HG03575 (cell line): ENCODE measurements at regions not wholly inside any gene's neighbourhood (a gene's known extent, or its start where the extent isn't known, plus 50 kb on each side); places are given as distances from the start of the nearest gene placed in this dataset.
"Not testable (repeated sequence)": the region's sequence is repeated elsewhere in the genome, so short reads cannot be mapped to it uniquely, and the experiment has no call there.

Experiments used
- ATAC-seq: cut with Tn5 transposase; IDR thresholded peaks from one replicate; pipeline ENCODE4 v1.9.1; 2021; ENCODE audit not compliant: unreplicated experiment, insufficient number of reproducible peaks, low FRiP score; ENCODE audit errors: extremely low read depth

DNA sequence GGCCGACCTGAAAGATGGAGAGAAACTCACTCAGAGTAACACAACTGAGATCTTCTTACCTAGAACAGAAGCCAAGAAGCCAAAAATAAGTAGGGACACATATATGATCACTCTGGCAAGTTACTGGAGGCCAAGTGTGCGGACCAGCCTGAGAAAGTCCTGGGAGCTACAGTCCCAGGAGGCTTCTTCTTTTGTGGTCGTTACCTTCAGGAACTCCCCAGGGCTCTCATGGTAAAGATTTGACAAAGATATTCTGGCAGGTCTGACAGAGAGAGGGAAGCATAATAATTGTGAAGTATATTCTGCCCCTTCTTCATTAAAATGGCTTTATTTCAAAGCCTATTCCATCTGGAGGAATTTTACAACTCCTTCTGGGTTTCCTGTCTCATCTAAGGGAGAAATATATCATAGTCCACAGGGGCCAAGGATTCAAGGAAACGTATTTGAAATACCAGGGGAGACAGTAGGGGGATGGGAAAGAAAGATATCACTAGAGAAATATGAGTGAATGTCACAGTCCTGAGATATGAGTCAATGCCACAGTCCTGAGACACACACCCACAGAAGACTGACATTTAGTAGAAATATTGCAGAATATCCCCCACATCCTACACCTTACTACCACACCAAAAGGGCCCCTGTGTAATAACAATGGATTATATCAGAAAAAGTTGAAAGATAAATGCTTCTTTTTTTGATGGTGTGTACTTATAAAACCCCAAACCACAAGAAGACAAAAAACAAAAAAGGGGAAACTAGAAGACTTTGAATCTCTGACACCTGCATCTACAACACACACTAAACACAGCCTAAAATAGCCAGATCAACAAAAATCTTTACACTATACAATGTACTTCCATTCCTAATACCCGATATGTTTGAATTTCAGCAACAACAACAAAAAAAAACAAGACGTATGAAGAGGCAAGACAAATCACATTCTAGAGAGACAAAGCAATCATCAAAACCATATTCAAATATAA lies 594.2 kb upstream of the NRG3 start:
- no peak for ATAC-seq

DNA sequence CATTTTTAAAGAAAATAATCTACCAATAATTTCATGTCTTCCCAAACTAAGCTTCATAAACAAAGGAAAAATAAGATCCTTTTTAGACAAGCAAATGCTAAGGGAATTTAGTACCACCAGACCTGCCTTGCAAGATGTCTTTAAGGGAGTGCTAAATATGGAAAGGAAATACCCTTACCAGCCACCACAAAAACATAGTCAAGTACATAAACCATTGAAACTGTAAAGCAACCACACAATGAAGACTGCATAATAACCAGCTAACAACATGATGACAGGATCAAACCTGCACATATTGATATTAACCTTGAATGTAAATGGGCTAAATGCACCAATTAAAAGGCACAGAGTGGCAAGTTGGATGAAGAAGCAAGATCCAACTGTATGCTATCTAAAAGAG lies 586.5 kb upstream of the NRG3 start:
- ATAC-seq: no peak

DNA sequence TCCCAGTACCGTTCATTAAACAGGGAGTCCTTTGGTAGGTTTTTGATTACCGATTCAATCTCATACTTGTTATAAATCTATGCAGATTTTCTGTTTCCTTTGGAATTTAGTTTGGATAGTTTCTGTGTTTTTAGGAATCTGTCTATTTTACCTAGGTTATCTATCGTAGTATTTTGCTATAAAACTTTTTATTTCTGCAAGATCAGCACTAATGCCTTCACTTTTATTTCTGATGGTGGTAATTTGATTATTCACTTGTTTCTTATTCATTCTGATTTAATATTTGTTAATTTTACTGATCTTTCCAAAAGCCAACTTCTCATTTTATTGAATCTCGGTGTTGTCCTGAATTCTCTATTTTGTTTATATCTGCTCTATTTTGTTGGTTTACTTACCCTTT lies 577.7 kb upstream of the NRG3 start:
- no peak for ATAC-seq

DNA sequence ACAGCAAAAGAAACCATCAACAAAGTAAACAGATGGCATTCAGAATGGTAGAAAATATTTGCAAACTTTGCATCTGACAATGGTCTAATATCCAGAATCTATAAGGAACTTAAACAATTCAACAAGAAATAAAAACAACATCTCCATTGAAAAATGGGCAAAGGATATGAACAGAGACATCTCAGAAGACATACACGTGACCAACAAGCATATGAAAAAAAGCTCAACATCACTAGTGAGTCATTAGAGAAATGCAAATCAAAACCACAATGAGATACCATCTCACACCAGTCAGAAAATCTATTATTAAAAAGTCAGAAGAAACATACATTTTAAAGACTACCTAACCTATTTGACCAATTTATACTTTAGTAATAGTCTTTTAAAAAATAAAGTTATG lies 571.3 kb upstream of the NRG3 start:
- no peak for ATAC-seq

DNA sequence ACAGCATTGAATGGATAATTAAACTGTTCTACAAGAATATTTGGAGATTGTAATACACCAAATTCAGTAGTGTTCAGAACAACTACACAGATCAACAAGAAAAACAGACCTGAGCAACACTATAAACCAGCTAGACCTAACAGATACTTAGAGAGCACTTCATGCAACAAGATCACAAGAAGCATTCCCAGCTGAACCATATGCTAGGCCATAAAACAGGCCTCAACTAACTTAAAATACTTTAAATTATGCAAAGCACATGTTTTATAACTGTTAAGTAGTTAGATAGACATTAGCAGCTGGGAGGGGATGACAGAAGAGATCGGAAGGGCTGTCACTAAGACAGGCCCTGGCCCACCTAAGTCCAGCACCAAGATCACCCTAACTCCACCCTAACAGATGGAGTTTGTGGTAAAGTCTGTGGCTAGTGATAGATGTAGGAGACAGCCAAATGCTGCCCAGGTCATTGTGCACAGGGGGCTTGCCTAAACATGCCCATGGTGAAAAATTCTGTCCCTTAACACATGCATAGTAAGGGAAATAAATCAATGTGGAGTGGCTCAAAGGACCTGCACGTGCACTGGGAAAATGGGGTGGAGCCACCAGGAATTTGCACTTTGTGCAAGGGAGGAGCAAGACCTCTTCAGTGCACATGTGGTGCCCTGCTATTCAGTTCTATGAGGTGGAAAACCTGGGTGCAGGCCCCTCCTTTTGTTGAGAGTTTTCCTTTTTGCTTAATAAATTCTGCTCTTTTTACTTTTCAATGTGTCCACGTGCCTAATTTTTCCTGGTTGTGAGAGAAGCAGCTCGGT lies 567.8 kb upstream of the NRG3 start:
- ATAC-seq: no peak

DNA sequence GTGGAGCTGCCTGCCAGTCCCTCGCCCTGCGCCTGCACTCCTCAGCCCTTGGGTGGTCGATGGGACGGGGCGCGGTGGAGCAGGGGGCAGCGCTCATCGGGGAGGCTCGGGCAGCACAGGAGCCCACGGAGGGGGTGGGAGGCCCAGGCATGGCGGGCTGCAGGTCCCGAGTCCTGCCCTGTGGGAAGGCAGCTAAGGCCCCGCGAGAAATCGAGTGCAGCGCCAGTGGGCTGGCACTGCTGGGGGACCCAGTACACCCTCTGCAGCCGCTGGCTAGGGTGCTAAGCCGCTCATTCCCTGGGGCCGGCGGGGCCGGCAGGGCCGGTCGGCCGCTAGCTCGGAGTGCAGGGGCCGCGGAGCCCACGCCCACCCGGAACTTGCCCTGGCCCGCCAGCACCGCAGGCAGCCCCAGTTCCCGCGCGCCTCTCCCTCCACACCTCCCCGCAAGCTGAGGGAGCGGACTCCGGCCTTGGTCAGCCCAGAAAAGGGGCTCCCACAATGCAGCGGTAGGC lies 565.9 kb upstream of the NRG3 start:
- no peak for ATAC-seq

DNA sequence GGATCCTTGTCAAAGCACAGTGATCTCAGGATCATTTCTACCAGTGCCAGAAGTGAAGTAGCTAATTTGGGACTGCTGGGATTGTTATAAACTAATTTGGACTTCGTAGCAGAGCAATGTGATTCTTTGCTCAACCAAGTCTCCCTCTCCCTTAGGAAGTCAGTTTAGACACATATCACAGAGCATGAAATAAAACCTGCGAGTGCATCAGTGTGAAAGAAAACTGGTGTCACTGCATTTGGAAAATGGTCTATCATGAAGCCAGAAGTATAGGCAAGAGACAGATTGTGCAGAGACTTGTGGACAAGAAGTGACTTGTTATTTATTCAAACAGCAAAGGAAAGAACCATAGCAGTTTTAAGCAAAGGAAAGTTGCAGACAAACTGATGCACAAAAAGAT lies 560.5 kb upstream of the NRG3 start:
- no peak for ATAC-seq

DNA sequence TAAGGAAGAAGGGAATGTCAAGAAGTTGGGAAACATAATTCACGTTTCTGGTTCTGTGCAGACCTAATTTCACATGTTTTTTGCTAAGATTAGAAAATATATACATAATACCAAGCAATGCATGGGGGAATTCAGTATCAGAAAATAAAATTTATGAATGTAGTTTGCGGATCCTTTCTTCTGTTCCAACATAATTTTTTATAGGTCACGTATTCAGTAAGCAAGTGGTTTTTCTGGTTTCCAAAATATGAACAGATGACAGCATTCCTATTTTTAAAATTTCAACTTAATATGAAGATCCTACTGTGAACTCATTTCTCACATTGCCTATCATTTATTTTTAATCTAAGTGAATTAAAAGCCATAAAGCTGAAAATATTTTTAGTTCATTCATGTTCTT lies 560.0 kb upstream of the NRG3 start:
- ATAC-seq: no peak

DNA sequence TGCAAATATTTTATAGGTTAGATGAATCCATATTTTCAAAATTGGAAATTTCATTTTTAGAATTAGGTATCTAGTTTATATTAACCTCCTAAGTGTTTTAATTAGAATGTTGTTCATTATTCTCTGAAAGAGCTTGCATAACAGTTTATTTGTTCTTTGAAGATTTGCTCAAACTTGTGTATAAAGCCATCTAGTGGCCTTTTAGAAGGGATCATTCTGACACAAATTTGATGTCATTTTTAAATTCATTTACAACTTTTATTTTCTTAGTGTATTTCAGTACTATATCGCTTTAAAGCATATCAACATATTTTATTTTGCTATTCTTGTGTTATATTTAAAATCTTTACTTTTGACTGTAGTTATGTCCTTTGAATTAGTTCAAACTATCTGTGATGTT lies 527.0 kb upstream of the NRG3 start:
- ATAC-seq: no peak

DNA sequence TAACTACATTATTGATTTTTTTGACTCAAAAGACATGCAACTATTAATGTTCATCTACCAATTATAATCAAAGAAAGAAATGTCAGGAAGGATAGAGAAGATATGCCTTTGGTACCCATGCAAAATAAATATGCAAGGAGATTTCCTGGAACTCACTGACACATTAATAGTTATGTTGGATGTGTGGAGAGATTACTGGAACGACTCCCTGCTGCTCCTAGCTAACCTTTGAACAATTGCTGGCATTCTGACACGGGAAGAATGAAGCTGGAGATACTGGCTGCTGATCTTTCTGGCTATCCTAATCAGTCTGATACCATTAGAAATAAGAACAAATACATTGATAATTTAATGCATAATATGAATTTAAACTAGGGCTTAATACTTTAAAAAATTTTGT lies 507.9 kb upstream of the NRG3 start:
- no peak for ATAC-seq

DNA sequence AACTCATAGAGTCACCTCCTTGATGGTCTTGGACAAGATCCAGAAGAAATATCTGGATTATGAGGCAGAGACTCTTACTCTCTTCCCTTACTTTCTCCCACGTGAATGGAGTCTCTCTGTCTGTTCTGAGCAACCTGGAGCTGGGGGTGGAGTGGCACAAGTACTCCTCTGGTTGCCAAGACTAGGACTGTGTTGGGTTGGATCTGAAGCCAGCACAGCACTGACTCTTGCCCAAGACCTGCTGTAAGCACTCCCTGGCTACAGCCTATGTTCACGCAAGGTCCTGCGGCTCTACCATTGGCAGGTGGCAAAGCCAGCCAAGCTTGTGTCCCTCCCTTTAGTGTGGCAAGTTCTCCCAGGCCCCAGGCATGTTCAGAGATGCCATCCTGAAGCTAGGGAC lies 488.2 kb upstream of the NRG3 start:
- no peak for ATAC-seq

DNA sequence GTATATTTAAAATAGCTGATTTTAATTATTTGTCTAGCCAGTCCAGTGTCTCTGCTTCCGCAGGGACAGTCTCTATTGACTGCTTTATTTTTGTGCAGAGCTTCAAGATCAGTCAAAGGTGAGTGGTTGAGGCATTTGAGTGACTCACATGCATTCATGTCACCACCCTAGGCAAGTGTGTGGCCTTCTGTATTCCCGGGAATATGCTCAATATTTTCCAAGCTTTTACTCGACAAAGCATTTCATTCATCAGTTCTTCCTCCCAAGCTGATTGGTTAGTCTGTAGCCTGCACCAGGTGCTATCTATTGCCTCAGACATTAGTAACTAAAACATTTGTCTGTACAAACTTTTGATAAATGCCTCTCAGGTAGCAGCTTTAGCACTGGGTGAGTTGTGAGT lies 471.5 kb upstream of the NRG3 start:
- no peak for ATAC-seq

DNA sequence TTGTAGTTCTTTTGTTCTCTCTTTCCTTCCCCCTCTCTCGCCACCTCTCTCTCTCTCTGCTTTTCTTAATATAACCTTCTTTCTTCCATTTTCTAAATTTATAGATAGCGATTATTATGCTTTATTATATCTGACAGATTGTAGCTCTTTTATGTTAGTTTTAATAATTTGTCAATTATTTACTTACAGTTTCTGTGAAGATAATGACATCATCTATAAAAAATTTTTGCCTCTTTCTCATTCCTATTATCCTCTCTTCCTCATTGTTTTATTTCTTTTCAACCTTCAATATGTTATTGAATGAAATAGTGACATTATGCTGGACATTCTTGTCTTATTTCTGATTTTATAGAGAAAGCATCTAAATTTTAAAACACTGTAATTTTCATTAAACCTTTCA lies 469.6 kb upstream of the NRG3 start:
- no peak for ATAC-seq

DNA sequence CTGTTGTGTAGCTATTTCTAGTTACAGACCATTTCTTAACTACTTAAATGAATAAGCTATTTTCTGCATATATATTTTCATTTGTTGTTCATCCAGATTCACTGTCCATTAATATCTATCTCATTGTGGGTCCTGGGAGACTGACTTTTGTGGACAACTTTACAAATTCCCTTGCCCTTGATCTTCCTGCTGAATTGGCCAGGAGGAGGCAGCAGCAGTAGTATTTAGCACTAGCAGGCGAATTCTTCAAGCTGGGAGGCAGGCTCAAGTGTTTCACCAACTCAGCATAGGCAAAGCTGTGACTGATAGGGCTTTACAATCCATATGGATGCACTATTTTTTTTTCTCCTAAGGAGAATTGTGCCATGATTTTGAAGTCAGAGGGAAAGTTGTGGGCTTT lies 461.0 kb upstream of the NRG3 start:
- no peak for ATAC-seq

DNA sequence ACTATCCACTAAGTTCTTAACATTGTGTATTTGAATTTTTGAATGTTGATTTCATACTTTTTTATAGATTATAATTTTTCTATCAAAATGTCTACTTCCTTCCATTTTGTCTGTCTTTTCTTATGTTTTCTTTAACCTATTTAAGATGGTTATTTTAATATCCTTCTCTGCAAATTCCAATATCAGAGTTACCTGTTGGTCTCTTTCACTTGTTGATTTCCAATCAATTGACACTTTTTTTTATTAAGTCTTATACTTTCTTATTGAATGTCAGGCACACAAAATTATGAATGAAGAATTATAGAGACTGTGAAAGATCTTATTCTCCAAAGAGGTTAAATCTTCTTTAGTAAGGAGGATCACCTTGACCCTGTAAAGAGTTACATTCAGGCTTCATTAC lies 448.3 kb upstream of the NRG3 start:
- no peak for ATAC-seq

DNA sequence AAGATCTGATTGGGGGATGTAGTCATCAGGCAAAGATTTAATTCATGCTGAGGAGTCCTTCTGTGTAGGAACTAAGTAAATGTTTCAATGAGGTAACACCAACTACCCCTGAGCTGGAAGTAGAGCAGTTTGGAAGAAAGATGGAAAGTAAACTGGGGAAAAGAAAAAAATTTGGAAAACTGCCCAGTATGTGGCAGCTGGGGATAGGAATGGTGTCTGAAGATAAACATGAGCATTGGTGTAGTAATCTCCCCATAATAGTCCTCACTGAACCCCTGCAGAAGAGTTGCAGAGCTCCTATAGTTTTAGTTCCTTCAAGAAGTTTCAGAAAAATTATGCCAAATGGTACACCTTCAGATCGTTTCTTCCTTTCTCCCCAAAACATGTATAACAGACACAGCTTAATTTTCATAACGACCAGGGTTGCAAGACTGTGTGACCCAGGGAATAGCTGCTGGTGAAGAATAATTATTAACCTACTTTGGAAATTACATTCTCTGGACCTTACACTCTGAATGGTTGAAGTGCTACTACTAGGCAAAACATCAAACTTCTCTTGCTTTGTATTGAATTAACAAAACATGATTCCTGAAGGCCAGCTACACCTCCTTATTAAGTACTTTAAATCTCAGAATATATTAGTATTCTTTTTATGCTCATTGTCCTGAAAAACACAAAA lies 446.4 kb upstream of the NRG3 start:
- ATAC-seq: no peak

DNA sequence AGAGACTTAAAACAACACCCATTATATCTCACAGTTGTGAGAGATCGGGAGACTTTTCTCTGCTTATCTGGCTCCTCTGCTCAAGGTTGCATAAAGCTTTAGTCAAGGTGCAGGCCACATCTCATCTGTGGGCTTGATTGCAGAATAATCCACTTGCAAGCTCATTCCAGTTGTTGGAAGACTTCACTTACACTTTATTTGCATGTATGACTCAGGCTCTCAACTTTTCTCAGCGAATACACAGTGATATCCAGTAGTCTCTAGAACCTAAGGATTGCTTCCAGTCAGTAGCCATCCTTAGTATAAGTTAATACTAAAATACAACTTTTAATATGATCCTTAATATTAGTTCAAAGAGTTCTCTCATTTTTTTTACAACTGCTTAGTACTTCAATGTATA lies 435.5 kb upstream of the NRG3 start:
- no peak for ATAC-seq

DNA sequence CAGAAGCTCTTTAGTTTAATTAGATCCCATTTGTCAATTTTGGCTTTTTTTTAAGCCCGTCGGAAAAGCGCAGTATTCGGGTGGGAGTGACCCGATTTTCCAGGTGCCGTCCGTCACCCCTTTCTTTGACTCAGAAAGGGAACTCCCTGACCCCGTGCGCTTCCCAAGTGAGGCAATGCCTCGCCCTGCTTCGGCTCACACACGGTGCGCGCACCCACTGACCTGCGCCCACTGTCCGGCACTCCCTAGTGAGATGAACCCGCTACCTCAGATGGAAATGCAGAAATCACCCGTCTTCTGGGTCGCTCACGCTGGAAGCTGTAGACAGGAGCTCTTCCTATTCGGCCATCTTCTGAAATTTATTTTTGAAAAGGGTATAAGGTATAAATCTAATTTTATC lies 433.4 kb upstream of the NRG3 start:
- ATAC-seq: not testable (repeated sequence)

DNA sequence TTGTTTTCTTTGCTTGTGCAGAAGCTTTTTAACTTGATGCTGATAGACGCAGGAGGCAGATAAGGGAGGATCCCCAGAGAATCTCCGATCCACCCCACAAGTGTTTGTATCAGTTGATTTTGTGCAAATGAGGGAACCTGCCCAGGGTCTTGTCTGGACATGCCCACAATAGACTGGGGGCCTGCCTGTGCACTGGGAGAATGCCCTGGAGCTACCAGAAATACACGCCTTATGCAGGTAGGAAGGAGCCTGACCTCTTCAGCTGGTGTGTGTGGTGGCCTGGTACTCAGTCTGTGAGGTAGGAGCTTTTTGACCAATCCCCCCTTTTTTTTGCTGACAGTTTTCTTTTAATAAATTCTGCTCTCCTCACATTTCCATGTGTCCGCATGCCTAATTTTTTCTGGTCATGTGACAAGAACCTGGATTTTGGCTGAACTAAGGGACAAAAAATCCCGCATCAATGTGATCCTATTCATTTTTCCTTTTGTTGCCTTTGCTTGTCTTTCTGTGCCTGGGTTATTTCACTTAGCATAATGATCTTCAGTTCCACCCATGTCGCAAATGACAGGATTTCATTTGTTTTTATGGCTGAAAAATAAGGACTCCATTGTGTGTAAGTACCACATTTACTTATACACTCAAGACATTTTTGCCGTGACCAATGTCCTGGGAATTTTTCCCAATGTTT lies 430.6 kb upstream of the NRG3 start:
- ATAC-seq: no peak
